ENCODE measurements at regions not wholly inside any gene's neighbourhood (a gene's known extent, or its start where the extent isn't known, plus 50 kb on each side); places are given as distances from the start of the nearest gene placed in this dataset.

- no peak for DNase-seq
Observed at GRCh38 chr22:44423556-44424358, 74.3 kb downstream of the RTL6 start.

- DNase-seq, result no peak
Observed at GRCh38 chr22:44422746-44423380, 75.2 kb downstream of the RTL6 start.

- peak; percentile 9 for DNase-seq
Observed at GRCh38 chr22:44419429-44419828, 78.6 kb downstream of the RTL6 start.

GRCh38 chr22:44413211-44413610, 84.8 kb downstream of the RTL6 start:
- no peak for DNase-seq

GRCh38 chr22:44412136-44412731, 85.8 kb downstream of the RTL6 start:
- DNase-seq, result no peak

- DNase-seq, result no peak
Observed at GRCh38 chr22:44411226-44412135, 86.6 kb downstream of the RTL6 start.

- no peak for DNase-seq
Observed at GRCh38 chr22:44410451-44410991, 87.5 kb downstream of the RTL6 start.

- no peak for DNase-seq
Observed at GRCh38 chr22:44409974-44410316, 88.1 kb downstream of the RTL6 start.

- DNase-seq, result no peak
Observed at GRCh38 chr22:44409211-44409973, 88.6 kb downstream of the RTL6 start.

GRCh38 chr22:44408829-44409192, 89.2 kb downstream of the RTL6 start:
- DNase-seq, result no peak

GRCh38 chr22:44407987-44408828, 89.8 kb downstream of the RTL6 start:
- no peak for DNase-seq

- no peak for DNase-seq
Observed at GRCh38 chr22:44407171-44407986, 90.7 kb downstream of the RTL6 start.

GRCh38 chr22:44406341-44407170, 91.5 kb downstream of the RTL6 start:
- DNase-seq, result no peak

GRCh38 chr22:44405661-44406060, 92.4 kb downstream of the RTL6 start:
- no peak for DNase-seq

- no peak for DNase-seq
Observed at GRCh38 chr22:44404341-44405020, 91.7 kb upstream of the SHISAL1 start.

GRCh38 chr22:44403602-44404329, 91.0 kb upstream of the SHISAL1 start:
- no peak for DNase-seq

- DNase-seq, result no peak
Observed at GRCh38 chr22:44403166-44403565, 90.4 kb upstream of the SHISAL1 start.
